Suppressor macrophage treated with lipopolysaccharide for 1 hour (primary cell): ENCODE measurements at regions not wholly inside any gene's neighbourhood (a gene's known extent, or its start where the extent isn't known, plus 50 kb on each side); places are given as distances from the start of the nearest gene placed in this dataset.
"Not testable (repeated sequence)": the region's sequence is repeated elsewhere in the genome, so short reads cannot be mapped to it uniquely, and the experiment has no call there.

Experiments used
- DNase-seq, 3 donors: peaks; one replicate each; pipeline ENCODE4 v3.0.0-alpha.2; 2020 to 2022

DNA sequence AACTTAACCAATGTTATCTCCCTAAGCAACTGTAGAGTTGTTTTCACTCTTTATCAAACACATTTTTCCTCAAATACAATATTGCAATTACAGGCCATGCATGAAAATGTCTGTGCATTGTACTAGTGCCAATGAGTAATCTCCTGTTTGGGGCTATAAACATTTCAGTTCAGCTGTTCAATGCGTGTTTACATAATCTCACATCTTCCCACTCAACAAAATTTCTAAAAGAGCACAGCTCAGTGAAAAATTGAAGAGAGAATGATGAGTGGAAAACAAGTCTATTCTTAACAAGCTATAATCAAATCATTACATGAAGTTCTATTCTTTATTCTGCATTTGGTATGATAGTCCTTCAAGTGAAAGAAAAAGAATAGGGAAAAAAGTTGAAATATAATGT is 780.5 kb upstream of the CDH9 start:
- no peak for DNase-seq

DNA sequence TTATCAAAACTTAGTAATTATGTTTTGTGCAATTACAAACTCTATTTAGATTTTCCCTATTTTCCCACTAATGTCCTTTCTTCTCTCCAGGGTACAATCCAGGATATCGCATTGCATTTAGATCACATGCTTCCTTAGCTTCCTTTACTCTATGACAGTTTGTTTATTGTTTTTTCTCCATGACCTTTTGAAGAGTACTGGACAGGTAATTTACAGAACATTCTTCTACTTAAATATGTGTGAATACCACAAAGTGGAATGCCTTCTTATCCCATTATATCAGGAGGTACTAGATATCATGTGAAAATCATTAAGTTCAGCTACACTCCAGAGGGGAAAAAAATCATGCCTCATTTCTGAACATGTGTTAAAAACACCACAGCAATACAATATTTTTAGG is 776.6 kb upstream of the CDH9 start:
- no peak for DNase-seq

DNA sequence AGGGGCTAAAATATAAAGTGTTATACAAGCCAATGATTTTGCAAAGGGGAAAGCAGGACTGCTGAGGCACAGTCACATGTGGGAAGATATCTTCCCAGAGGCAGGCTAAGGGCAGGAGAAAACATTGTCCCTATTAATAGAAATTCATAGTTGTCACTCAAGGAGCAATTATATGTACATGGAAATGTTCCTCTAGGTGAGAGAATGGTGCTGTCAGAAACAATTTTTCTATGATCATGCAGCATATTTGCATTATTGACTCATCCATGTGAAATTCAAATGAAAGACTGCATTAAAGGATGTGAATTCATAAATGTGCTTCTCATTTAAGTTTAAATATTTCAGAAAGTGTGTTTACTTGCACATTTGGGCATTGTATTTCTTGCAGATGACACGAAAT is 775.9 kb upstream of the CDH9 start:
- DNase-seq = no peak

DNA sequence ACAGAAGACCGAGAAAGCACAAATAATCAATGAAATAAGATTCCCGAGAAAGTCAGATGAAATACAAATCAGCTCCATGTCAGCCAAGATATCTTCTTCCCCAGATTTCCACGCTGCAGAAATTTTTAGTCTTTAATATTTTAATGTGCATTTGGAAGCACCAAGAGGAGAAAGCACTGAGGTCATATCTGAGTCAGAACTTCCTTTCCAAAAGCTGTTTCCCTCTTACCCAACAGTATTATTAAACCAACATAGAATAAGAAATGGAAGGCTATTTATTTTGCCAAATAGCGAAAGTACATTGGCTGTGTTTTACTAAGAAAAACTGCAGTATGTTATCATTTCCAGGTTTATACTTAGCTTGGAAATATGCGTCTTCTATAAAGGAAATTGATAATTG is 772.1 kb upstream of the CDH9 start:
- no peak for DNase-seq

GRCh38 chr5:27797220-27797619 is 758.8 kb upstream of the CDH9 start:
- no peak for DNase-seq

GRCh38 chr5:27788184-27788583 is 749.8 kb upstream of the CDH9 start:
- DNase-seq = no peak

DNA sequence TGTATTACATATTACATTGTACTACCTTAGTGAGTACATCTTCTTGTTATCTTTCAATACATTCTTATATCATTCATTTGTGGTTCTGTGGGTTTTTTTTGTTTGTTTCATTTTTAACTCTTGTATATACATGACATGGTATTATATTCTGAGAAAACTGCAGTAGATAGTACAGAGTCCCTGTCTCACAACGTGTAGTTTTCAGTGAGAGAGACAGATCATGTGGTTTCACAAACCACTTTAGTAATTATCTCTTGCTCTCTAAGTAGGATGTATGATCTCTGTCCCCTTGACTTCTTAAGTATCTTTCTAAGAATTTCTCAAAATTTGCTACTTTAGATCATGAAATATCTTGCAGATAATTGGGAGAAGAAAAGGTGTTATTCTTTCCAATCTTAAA is 745.9 kb upstream of the CDH9 start:
- DNase-seq = no peak

DNA sequence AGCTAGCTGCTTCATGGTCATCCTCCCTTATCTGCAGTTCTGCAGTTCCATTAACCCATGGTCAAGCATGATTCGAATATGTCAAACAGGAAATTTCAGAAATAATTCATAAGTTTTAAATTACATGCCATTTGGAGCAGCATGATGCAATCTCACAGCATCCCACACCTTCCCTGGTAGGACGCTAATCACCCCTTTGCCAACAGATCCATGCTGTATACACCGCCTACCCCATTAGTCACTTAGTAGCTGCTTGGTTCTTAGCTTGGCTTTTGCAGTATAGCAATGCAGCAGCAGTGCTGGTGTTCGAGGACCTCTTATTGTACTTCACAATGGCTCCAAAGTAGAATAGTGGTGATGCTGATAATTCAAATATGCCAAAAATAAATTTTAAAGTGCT is 739.7 kb upstream of the CDH9 start:
- DNase-seq = no peak

GRCh38 chr5:27773636-27774035 is 735.2 kb upstream of the CDH9 start:
- no peak for DNase-seq

- no peak for DNase-seq
Observed at GRCh38 chr5:27773166-27773565, 734.8 kb upstream of the CDH9 start.

DNA sequence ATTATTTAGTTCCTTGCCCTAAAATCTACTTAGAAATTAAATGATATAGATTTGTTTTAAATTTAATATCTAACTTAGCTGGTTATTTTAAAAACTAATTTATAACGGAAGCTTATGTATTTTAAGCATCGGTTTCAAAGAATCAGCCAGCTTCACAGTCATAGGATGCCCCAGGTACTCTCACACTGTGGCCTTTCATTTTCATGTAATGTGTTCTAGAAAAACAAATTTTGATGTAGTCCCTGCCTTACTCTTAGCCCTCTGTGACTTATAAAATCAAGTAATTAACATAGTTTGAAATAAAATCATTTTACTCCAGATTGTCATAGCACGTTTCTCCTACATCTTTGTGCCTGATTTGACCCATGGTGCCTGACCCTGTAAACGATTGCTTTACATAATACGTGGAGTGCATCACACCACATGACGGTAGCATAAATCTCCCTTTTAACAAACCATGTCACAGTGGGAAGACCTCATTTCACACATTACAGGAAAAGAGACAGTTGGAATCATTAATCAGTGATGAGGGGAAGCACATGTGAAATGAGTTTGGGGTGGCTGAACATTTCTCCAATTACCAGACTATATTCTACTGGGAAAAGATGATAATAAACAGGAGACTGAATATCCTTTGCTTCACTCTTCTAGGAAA is 731.5 kb upstream of the CDH9 start:
- DNase-seq = no peak

- no peak for DNase-seq
Observed at GRCh38 chr5:27748847-27749246, 710.5 kb upstream of the CDH9 start.

- not testable (repeated sequence) for DNase-seq
Observed at GRCh38 chr5:27743383-27743979, 705.1 kb upstream of the CDH9 start.

GRCh38 chr5:27742805-27743204 is 704.4 kb upstream of the CDH9 start:
- DNase-seq = no peak

GRCh38 chr5:27734838-27735237 is 696.5 kb upstream of the CDH9 start:
- DNase-seq = no peak

DNA sequence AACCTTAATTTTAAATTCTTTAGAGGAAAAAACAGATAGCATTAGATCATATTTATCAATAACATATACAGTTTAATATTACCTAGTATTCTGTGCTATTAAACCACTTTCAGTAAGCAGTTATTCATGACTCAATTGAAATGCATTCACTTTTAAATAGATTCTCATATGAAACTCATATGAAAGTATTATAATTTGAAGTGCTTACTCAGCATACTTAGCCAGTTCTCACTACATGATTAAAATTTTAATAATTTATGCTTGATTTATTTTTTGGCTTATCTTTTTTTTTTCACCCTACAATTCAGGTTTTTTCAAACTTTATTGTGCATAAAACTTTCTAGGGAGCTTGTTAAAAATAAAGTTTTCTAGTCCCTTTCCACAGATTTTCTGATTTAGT is 694.9 kb upstream of the CDH9 start:
- DNase-seq = no peak

GRCh38 chr5:27727254-27727653 is 688.9 kb upstream of the CDH9 start:
- no peak for DNase-seq

GRCh38 chr5:27722337-27722736 is 684.0 kb upstream of the CDH9 start:
- DNase-seq = no peak

DNA sequence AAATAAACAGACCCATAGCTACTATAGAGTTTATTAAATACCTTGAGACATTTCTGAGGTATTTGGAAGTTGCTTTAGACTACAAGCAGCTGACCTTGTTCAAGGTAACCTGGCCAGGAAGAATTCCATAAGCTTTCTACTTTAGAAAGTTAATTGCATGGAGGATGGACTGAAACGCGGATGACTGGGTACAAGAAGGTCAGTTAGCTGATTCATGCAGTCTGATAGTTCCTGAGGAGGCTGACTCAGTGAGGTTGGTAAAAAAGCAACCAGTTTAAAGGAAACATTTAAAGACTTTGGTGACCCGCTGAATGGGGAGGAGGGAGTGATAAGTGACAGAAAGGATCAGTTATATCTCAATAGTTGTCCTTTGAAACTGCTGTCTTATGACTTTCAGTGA is 670.1 kb upstream of the CDH9 start:
- no peak for DNase-seq

GRCh38 chr5:27706832-27707231 is 668.4 kb upstream of the CDH9 start:
- DNase-seq = no peak

DNA sequence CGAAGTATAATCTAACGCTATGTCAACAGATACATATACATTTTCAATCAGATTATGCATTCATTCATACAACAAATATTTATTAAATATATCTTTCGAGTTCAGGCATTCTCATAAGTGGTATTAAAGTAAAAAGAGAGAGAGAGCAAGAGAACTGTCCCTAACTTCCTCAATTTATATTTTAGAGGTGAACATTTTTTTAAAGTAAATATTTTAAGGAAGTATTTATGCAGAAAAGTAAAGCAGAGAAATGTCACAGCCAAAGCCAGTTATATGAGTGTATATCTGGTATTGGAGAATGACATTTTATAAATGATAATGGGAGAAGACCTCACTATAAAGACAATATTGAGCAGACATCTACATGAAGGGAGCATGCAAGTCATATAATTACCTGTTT is 667.3 kb upstream of the CDH9 start:
- DNase-seq = no peak

DNA sequence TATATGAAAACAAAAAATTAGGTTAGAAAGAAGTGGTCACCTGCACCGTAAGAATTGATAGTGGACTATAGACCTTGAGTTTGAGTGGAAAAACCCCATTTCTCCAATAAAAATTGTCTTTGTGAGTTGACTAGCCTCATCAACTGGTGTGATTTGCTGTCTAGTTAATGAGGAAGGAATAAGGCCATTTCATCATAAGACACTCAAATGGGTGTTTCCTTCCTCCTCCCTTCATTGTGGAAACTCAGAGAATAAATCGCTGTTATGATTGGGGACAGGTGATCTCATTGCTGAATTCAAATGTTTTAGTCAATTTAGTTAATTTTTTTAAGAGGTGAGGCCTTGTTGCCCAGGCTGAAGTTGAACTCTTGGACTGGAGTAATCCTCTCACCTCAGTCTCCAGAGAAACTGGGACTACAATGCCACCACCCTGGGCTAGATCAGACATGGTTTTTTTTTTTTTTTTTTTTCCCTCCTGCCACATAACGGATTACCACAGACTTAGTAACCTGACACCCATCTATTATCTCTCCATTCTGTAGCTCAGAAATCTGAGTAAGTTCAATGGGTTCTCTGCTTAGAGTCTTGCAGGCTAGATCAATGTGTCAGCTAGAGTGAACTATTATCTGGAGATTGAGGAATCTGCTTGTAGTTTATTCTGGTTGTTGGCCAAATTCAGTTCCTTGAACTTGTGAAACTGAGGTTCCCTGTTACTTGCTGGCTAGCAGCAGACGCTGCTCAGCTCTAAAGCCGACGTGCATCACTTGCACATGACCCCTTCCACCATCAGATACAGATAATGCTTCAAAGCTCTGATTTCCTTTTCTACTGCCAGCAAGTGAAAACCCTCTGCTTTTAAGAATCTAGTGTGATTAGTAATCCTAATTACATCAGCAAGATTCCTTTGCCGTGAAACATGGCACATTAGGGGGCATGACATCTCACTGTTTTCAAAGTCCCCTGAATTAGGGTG is 663.8 kb upstream of the CDH9 start:
- no peak for DNase-seq

- DNase-seq = no peak
Observed at GRCh38 chr5:27700526-27700925, 662.1 kb upstream of the CDH9 start.

DNA sequence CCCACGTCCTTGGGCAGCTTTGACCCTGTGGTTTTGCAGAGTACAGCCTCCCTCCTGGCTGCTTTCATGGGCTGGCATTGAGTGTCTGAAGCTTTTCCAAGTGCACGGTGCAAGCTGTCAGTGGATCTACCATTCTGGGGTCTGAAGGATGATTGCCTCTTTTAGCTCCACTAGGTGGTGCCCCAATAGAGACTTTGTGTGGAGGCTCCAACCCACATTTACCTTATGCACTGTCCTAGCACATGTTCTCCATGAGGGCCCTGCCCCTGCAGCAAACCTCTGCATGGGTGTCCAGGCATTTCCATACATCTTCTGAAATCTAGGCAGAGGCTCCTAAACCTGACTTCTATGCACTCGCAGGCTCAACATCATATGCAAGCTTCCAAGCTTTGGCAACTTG is 644.2 kb upstream of the CDH9 start:
- DNase-seq = no peak
